GM10248 (cell line): ENCODE measurements at regions not wholly inside any gene's neighbourhood (a gene's known extent, or its start where the extent isn't known, plus 50 kb on each side); places are given as distances from the start of the nearest gene placed in this dataset.

Experiments used
- CTCF ChIA-PET: fragments of 300-600 bp; sonication (Branson Sonifier 250); formaldehyde crosslinking; extraction: SDS; loops from one replicate; lab custom pipeline; 2021; ENCODE audit warnings: antibody characterized with exemption; lab: Yijun Ruan, JAX
- POLR2A ChIA-PET: fragments of 350-650 bp; sonication (Branson Sonifier 250); formaldehyde crosslinking; extraction: SDS; loops from one replicate; lab custom pipeline; 2020; ENCODE audit warnings: antibody characterized with exemption; lab: Yijun Ruan, JAX
- DNase-seq: peaks from one replicate; pipeline ENCODE4 v3.0.0; 2012; ENCODE audit errors: extremely low spot score
- CTCF ChIP-seq: IDR thresholded peaks from 2 replicates; pipeline ENCODE4 v1.5.1; 2012; ENCODE audit warnings: mild to moderate bottlenecking, low read depth; ENCODE audit errors: extremely low read depth, missing control alignments, control extremely low read depth

- POLR2A ChIA-PET = no interaction called here
- no peak for DNase-seq
- CTCF ChIA-PET = interaction anchor here (0.7 to 2.7 kb wide), 7 partner anchors 8 to 53 kb away, joined by 3 to 9 read pairs (median 6); no protein-coding TSS in a partner anchor
- TF ChIP-seq CTCF = no peak
These were observed 130.0 kb upstream of the IL12A start for GRCh38 chr3:159858650-159859049.

- TF ChIP-seq CTCF = no peak
- ChIA-PET CTCF (interaction anchor here (0.7 to 2.2 kb wide), 7 partner anchors 8 to 54 kb away, joined by 3 to 9 read pairs (median 5); no protein-coding TSS in a partner anchor), POLR2A (interaction anchor here (0.6 kb wide), 1 partner anchor 50 kb away, joined by 3 read pairs; no protein-coding TSS in a partner anchor)
- DNase-seq = no peak
These were observed 129.2 kb upstream of the IL12A start for GRCh38 chr3:159859424-159859823.

GRCh38 chr3:159859836-159860235 is 128.8 kb upstream of the IL12A start:
- POLR2A ChIA-PET = interaction anchor here (0.6 kb wide), 1 partner anchor 50 kb away, joined by 3 read pairs; no protein-coding TSS in a partner anchor
- DNase-seq = no peak
- TF ChIP-seq CTCF = no peak
- CTCF ChIA-PET = interaction anchor here (0.9 to 2.2 kb wide), 7 partner anchors 9 to 54 kb away, joined by 3 to 9 read pairs (median 5); no protein-coding TSS in a partner anchor

GRCh38 chr3:159860269-159861116 is 128.1 kb upstream of the IL12A start:
- no peak for TF ChIP-seq CTCF
- no peak for DNase-seq
- ChIA-PET CTCF (interaction anchor here (1.3 to 2.2 kb wide), 5 partner anchors 10 to 34 kb away, joined by 3 to 9 read pairs (median 6); no protein-coding TSS in a partner anchor), POLR2A (interaction anchor here (0.6 kb wide), 1 partner anchor 51 kb away, joined by 3 read pairs; no protein-coding TSS in a partner anchor)

- CTCF ChIA-PET = interaction anchor here (2.1 kb wide), 1 partner anchor 11 kb away, joined by 5 read pairs; no protein-coding TSS in a partner anchor
- no peak for TF ChIP-seq CTCF
- POLR2A ChIA-PET = no interaction called here
- no peak for DNase-seq
These were observed 127.2 kb upstream of the IL12A start for GRCh38 chr3:159861369-159861987.

- DNase-seq = no peak
- no peak for TF ChIP-seq CTCF
- ChIA-PET POLR2A (no interaction called here), CTCF (interaction anchor here (1.8 to 6.8 kb wide), 3 partner anchors 20 to 138 kb away, joined by 4 to 50 read pairs (median 6); no protein-coding TSS in a partner anchor)
These were observed 123.5 kb upstream of the IL12A start for GRCh38 chr3:159865041-159865579.
